ENCODE measurements at regions not wholly inside any gene's neighbourhood (a gene's known extent, or its start where the extent isn't known, plus 50 kb on each side); places are given as distances from the start of the nearest gene placed in this dataset.

DNA sequence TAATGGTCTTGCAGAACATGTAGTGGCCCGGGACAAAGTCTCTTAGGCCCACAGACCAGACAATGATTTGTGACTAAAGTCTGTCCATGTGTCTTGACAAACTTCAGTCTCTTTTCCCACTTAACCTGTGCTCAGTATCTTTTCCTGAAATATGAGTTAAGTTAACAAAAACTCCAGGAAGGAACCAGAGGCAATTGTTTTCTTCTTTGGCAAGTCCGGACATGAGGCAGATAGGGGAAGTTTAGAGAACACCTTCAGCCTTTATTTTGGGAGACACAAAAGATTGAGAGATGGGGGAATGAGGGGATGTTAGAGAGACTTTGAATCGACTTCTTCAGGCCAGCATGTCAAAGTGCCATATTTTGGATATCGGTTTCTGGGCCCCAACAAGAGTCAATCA lies 80.2 kb upstream of the FRMPD4 start:
- TF ChIP-seq, protein P1, sequence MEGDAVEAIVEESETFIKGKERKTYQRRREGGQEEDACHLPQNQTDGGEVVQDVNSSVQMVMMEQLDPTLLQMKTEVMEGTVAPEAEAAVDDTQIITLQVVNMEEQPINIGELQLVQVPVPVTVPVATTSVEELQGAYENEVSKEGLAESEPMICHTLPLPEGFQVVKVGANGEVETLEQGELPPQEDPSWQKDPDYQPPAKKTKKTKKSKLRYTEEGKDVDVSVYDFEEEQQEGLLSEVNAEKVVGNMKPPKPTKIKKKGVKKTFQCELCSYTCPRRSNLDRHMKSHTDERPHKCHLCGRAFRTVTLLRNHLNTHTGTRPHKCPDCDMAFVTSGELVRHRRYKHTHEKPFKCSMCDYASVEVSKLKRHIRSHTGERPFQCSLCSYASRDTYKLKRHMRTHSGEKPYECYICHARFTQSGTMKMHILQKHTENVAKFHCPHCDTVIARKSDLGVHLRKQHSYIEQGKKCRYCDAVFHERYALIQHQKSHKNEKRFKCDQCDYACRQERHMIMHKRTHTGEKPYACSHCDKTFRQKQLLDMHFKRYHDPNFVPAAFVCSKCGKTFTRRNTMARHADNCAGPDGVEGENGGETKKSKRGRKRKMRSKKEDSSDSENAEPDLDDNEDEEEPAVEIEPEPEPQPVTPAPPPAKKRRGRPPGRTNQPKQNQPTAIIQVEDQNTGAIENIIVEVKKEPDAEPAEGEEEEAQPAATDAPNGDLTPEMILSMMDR (IDR thresholded peaks at IDR 0.05 in 4 of 5, conservative IDR thresholded peaks at IDR 0.05 in 1 of 5), result no peak
- TF ChIP-seq POLR2A (IDR thresholded peaks at IDR 0.05), result no peak

All from gastrocnemius medialis (tissue), 4 donors.